ENCODE measurements at regions not wholly inside any gene's neighbourhood (a gene's known extent, or its start where the extent isn't known, plus 50 kb on each side); places are given as distances from the start of the nearest gene placed in this dataset.

DNA sequence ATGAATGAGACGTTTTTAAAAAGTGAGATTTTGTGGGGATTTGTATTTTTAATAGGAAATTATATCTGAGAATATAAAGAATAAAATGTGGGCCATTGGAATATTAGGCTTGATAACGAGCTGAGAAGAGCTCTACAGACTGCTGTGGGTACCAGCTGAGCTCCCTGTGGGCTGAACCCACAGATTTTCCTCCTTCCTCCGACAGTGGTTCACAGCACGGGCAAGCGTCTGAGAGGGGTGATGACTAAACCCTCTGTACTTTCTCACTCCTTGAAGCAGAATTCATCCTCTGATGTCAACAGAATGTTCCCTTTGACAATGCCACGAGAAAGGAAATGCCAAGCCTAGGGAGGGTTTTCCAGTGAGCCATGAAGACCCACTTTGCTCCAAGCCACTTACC, 102.7 kb upstream of the AJAP1 start:
- H3K4me1 ChIP-seq (ENCODE audit: low read depth), result no peaks in the 10 kb centered on the region
- no peaks in the 10 kb centered on the region for H3K9me3 ChIP-seq
- intact Hi-C loops (cut with DNase I, micrococcal nuclease), result no loop called here
- H3K36me3 ChIP-seq (ENCODE audit: low read depth), result no peaks in the 10 kb centered on the region
- TF ChIP-seq, protein P1, sequence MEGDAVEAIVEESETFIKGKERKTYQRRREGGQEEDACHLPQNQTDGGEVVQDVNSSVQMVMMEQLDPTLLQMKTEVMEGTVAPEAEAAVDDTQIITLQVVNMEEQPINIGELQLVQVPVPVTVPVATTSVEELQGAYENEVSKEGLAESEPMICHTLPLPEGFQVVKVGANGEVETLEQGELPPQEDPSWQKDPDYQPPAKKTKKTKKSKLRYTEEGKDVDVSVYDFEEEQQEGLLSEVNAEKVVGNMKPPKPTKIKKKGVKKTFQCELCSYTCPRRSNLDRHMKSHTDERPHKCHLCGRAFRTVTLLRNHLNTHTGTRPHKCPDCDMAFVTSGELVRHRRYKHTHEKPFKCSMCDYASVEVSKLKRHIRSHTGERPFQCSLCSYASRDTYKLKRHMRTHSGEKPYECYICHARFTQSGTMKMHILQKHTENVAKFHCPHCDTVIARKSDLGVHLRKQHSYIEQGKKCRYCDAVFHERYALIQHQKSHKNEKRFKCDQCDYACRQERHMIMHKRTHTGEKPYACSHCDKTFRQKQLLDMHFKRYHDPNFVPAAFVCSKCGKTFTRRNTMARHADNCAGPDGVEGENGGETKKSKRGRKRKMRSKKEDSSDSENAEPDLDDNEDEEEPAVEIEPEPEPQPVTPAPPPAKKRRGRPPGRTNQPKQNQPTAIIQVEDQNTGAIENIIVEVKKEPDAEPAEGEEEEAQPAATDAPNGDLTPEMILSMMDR (IDR thresholded peaks at IDR 0.05), result no peak
- no peak for DNase-seq
- no peak overlapping the region for H3K4me3 ChIP-seq
- no peak for ATAC-seq

DNA sequence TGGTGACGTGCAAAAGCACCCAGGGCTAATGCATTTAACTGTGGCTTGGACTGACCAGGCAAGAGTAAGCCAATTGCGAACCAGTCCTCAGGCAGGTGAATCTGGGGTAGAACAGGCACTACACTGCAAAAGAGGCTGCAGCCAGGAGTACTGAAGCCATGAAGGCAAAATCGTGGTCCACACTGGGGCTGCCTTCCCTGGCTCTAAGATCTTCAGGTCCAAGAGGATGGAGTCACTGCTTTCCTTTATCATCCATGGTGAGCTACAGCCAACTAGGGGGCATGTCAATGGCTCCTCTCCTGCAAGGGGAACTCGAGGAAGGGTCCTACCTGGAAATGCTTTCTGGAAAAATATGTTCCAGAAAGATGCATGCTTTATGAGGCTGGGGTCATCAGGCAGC, 100.6 kb upstream of the AJAP1 start:
- H3K4me3 ChIP-seq, result no peak overlapping the region
- H3K4me1 ChIP-seq (ENCODE audit: low read depth), result no peaks in the 10 kb centered on the region
- DNase-seq (no peak), ATAC-seq (no peak)
- no peaks in the 10 kb centered on the region for H3K36me3 ChIP-seq (ENCODE audit: low read depth)
- TF ChIP-seq, protein P1 (IDR thresholded peaks at IDR 0.05), result no peak
- no peaks in the 10 kb centered on the region for H3K9me3 ChIP-seq
- intact Hi-C loops (cut with DNase I, micrococcal nuclease), result no loop called here

DNA sequence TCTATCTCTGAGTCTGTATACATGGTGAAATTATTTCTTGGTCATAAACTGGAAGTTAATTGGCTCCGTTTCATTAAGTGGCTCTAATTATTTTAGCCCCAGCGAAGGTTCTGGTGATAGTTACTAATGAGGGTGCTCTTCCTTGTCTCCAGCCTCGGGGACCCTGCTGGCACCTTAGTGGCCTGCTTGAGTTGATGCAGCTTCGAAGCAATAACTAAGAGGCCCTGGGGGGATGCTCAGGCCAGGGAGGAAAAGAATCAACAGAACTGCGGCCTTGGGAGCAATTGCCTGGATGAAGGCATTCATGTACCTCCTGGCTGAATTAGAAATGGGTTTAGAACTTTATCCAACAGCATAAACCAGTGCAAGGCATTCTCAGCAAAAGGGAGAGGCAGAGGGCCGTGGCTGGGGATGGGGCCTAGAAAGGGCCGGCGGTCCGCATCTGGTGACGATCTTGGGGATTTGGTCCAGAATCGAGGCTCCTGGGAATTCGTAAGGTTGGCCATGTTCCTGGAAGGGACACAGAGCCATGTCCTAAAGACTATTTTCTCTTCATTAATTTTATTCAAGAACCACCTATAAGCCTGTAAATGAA, 100.0 kb upstream of the AJAP1 start:
- no peaks in the 10 kb centered on the region for H3K9me3 ChIP-seq
- DNase-seq (no peak), ATAC-seq (no peak)
- no peak overlapping the region for H3K4me3 ChIP-seq
- TF ChIP-seq, protein P1 (IDR thresholded peaks at IDR 0.05), result no peak
- no peaks in the 10 kb centered on the region for H3K4me1 ChIP-seq (ENCODE audit: low read depth)
- H3K36me3 ChIP-seq (ENCODE audit: low read depth), result no peaks in the 10 kb centered on the region
- intact Hi-C loops (cut with DNase I, micrococcal nuclease), result no loop called here

DNA sequence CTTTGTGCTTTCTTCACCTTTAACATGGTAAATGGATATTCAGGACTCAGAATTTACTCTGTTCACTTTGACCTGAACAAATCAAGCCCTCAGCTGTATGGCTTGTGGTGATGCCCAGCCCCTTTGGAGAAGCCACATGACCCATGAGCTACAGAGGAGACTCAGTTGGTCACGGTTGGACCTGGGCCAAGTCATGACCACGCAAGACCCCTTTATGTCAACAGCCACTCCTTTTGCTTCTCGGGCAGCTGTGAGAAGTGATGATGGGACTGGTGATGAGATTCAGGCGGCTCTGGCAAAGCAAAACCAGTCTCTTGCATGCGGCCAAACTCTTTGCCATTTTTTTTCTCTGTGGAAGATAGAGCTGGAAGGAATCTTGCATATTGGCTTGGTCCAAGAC, 96.5 kb upstream of the AJAP1 start:
- no peaks in the 10 kb centered on the region for H3K9me3 ChIP-seq
- ATAC-seq (no peak), DNase-seq (no peak)
- intact Hi-C loops (cut with DNase I, micrococcal nuclease), result no loop called here
- no peak overlapping the region for H3K4me3 ChIP-seq
- no peaks in the 10 kb centered on the region for H3K36me3 ChIP-seq (ENCODE audit: low read depth)
- no peaks in the 10 kb centered on the region for H3K4me1 ChIP-seq (ENCODE audit: low read depth)
- TF ChIP-seq, protein P1 (IDR thresholded peaks at IDR 0.05), result no peak

DNA sequence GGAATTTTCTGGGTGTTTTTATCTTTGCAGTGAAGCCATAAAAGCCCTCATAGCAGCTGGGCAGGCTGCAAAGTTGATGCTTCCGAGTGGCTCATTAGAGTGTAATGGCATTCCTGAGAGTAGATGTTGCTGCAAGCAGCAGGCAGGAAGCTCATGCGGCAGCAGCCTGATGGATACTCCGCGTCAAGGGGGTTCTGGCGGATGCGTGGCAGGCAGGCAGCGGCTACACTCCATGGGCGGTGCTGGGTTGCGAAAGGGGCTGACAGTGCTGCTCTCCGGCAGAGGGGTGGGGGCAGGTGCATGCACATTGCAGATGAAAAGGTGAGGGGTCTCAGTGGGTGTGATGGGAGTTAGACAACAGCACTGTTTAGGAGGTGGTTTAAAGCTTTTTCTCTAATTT, 93.2 kb upstream of the AJAP1 start:
- ATAC-seq (no peak), DNase-seq (no peak)
- Histone ChIP-seq H3K4me3 (no peak overlapping the region), H3K9me3 (no peaks in the 10 kb centered on the region), H3K4me1 (ENCODE audit: low read depth) (no peaks in the 10 kb centered on the region), H3K36me3 (ENCODE audit: low read depth) (no peaks in the 10 kb centered on the region)
- intact Hi-C loops (cut with DNase I, micrococcal nuclease), result no loop called here
- TF ChIP-seq, protein P1 (IDR thresholded peaks at IDR 0.05), result no peak

DNA sequence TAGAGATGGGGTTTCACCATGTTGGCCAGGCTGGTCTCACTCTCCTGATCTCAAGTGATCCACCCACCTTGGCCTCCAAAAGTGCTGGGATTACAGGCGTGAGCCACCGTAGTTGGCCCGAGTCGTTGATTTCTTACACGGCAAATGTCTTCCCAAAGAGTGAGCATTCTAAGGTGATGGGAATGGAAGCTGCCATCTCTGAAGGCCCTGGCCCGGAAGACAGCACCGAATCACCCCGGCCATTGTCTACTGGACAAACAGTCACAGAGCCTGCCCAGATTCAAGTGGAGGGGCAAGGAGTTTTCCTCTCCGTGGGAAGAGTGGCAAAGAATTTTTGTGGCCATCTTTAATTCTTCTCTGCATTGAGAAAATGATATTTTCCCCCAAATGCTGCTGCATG, 92.1 kb upstream of the AJAP1 start:
- no peak for DNase-seq
- Histone ChIP-seq H3K9me3 (no peaks in the 10 kb centered on the region), H3K4me1 (ENCODE audit: low read depth) (no peaks in the 10 kb centered on the region), H3K4me3 (no peak overlapping the region), H3K36me3 (ENCODE audit: low read depth) (no peaks in the 10 kb centered on the region)
- intact Hi-C loops (cut with DNase I, micrococcal nuclease), result no loop called here
- TF ChIP-seq, protein P1 (IDR thresholded peaks at IDR 0.05), result no peak
- ATAC-seq, result no peak

All from mucosa of descending colon (tissue), 3 donors.